K562 (cell line): ENCODE measurements at regions not wholly inside any gene's neighbourhood (a gene's known extent, or its start where the extent isn't known, plus 50 kb on each side); places are given as distances from the start of the nearest gene placed in this dataset.

Experiments
- ATAC-seq: fragments of 200-7000 bp; cut with Tn5 transposase; 3 replicates; pipeline ENCODE4 v1.9.1; 2020; ENCODE audit warnings: moderate library complexity
- BruUV-seq: library from RNA; stranded (reverse); fragments of 400-500 nt; replicated peaks from 2 replicates; lab custom pipeline; 2021; lab: Mats Ljungman, UMichigan
- CTCF ChIA-PET: fragments of 300-600 bp; formaldehyde crosslinking; extraction: SDS; loops from one replicate; lab custom pipeline; 2021; ENCODE audit warnings: low intra/inter-chr PET ratio; lab: Yijun Ruan, JAX
- POLR2A ChIA-PET: fragments of 300-600, 350-650 bp; sonication (Branson Sonifier 250); formaldehyde crosslinking; extraction: SDS; loops from one replicate; lab custom pipeline; 2021; ENCODE audit warnings: antibody characterized with exemption, inconsistent platforms; lab: Yijun Ruan, JAX
- DNase-seq, 4 experiments: peaks; one replicate each; pipeline versions ENCODE4 v3.0.0 to v3.0.0-alpha.2; 2011 to 2018; ENCODE audit warnings: low spot score in 3 of 4, mixed read lengths in 3 of 4; ENCODE audit errors: extremely low read depth in 1 of 4
- FAIRE-seq: peaks from 2 replicates; lab custom pipeline; 2011; peaks lifted over from hg19 to GRCh38; lab: Jason Lieb, UNC
- H2AFZ ChIP-seq: 2 replicates; pipeline ENCODE4 v1.6.0; 2011; ENCODE audit warnings: low read depth, low read length, control low read depth, inconsistent platforms
- H3K27ac ChIP-seq: fragments of 200-600 bp; 3 replicates; pipeline ENCODE4 v1.8.0; 2011; ENCODE audit warnings: low read depth, mild to moderate bottlenecking, control low read depth, inconsistent platforms, low read length, moderate library complexity, mixed read lengths; ENCODE audit errors: extremely low read depth
- H3K27me3 ChIP-seq, 2 experiments: fragments of 300-600 bp in 1 of 2; 2 replicates in 1 of 2; 3 replicates in 1 of 2; pipeline versions ENCODE4 v1.6.0 to v1.8.0; 2011; ENCODE audit warnings: inconsistent platforms in 2 of 2, low read length in 2 of 2, mild to moderate bottlenecking in 1 of 2, mixed read lengths in 1 of 2, moderate library complexity in 1 of 2; ENCODE audit not compliant: control insufficient read depth in 2 of 2, insufficient read depth in 2 of 2
- H3K36me3 ChIP-seq: fragments of 300-600 bp; 3 replicates; pipeline ENCODE4 v1.8.0; 2011; ENCODE audit warnings: mild to moderate bottlenecking, low read length, inconsistent platforms; ENCODE audit not compliant: control insufficient read depth, insufficient read depth
- H3K4me1 ChIP-seq, 2 experiments: fragments of 200-600 bp in 1 of 2; replicated peaks in 1 of 2; 2 replicates in 1 of 2; 3 replicates in 1 of 2; pipeline versions ENCODE4 v1.5.1 to v1.8.0; 2011; ENCODE audit warnings: inconsistent platforms in 2 of 2, low read length in 2 of 2, mild to moderate bottlenecking in 1 of 2, mixed read lengths in 1 of 2, moderate library complexity in 1 of 2; ENCODE audit not compliant: control insufficient read depth in 2 of 2, insufficient read depth in 2 of 2
- H3K4me2 ChIP-seq: 2 replicates; pipeline ENCODE4 v1.6.1; 2011; ENCODE audit warnings: low read length, control low read depth, inconsistent platforms, mixed read lengths; ENCODE audit not compliant: insufficient read depth
- H3K4me3 ChIP-seq: fragments of 200-600 bp; sonication (generic), shearing (Covaris generic); 2 replicates; pipeline ENCODE4 v1.5.1; 2016; ENCODE audit warnings: control low read depth, inconsistent platforms
- H3K79me2 ChIP-seq: fragments of 200-600 bp; 3 replicates; pipeline ENCODE4 v1.8.0; 2011; ENCODE audit warnings: low read length, inconsistent platforms; ENCODE audit not compliant: control insufficient read depth, insufficient read depth
- H3K9ac ChIP-seq, 2 experiments: 2 replicates each; pipeline versions ENCODE4 v1.6.0 to v1.6.1; 2011; ENCODE audit warnings: low read depth in 2 of 2, low read length in 2 of 2, control low read depth in 1 of 2, inconsistent platforms in 1 of 2, mild to moderate bottlenecking in 1 of 2, mixed read lengths in 1 of 2; ENCODE audit not compliant: insufficient read depth in 1 of 2
- H3K9me1 ChIP-seq: one replicate; pipeline ENCODE4 v1.6.0; 2011; ENCODE audit warnings: inconsistent platforms, mild to moderate bottlenecking, low read length, moderate library complexity; ENCODE audit not compliant: control insufficient read depth, insufficient read depth
- H3K9me3 ChIP-seq: replicated peaks from 2 replicates; pipeline ENCODE4 v1.5.1; 2011; ENCODE audit warnings: low read depth, low read length, inconsistent platforms; ENCODE audit not compliant: control insufficient read depth, insufficient read depth
- H4K20me1 ChIP-seq: replicated peaks from 2 replicates; pipeline ENCODE4 v1.6.1; 2011; ENCODE audit warnings: low read length, inconsistent platforms, mixed read lengths; ENCODE audit not compliant: control insufficient read depth, insufficient read depth
- GATAD2A ChIP-seq: fragments of 450-650 bp; IDR thresholded peaks from 2 replicates; pipeline ENCODE4 v1.6.1; 2017
- SNRNP70 ChIP-seq: fragments of 200-400 bp; formaldehyde crosslinking; optimal IDR thresholded peaks from 2 replicates; pipeline ENCODE3; 2017; ENCODE audit warnings: low read depth, low read length
- TRIM25 ChIP-seq: fragments of 450-650 bp; IDR thresholded peaks from 2 replicates; pipeline ENCODE4 v1.7.0; 2016; ENCODE audit warnings: borderline replicate concordance
- ZNF174 ChIP-seq: fragments of 250-450 bp; sonication (Bioruptor Pico); IDR thresholded peaks from 2 replicates; pipeline ENCODE4 v1.4.0; 2020; ENCODE audit warnings: mild to moderate bottlenecking
- ZNF551 ChIP-seq: fragments of 250-450 bp; sonication (Bioruptor Pico); IDR thresholded peaks from 2 replicates; pipeline ENCODE4 v1.5.0; 2021; ENCODE audit warnings: mild to moderate bottlenecking, moderate library complexity
- WGBS: fragments of 100-300 bp; shearing (Covaris generic); methylation state at CpG from one replicate; pipeline ENCODE4 v1.1.6; 2016; ENCODE audit warnings: low coverage, mixed read lengths; ENCODE audit not compliant: insufficient coverage; ENCODE audit errors: missing lambda C conversion rate; 5-methylcytosine and 5-hydroxymethylcytosine counted together
- in situ Hi-C: fragments of 300-500 bp; cut with MboI; formaldehyde crosslinking; loops from 4 replicates; pipeline ENCODE4 v1.15.0; 2018; ENCODE audit warnings: inconsistent platforms, mixed read lengths
- intact Hi-C: fragments of 100-400 bp; cut with micrococcal nuclease; formaldehyde crosslinking; loops from 2 replicates; pipeline ENCODE4 v1.14.2; 2022
- TF ChIP-seq, protein P1 (sequence below): IDR thresholded peaks from 2 replicates; pipeline ENCODE4 v1.6.1; 2016; ENCODE audit warnings: missing genetic modification characterization, missing compliant biosample characterization

DNA sequence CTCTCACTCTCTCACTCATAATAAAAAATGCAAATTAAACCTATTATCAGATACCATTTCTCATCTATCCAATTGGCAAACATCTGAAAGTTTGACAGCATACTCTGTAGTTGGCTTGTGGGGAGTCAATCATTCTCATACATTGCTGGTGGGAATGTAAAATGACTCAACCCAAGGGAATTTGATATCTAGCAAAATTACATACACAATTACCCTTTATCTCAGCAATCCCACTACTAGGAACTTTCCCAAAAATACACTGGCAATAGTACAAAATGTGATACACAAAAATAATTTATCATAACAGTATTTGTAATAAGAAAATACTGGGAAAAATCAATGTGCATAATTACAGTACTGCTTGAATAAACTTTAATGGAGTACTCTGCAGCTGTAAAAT is 731.3 kb downstream of the DTWD2 start (continued):
- no peak for TF ChIP-seq TRIM25
- TF ChIP-seq, all 486 proteins: peak for 0

DNA sequence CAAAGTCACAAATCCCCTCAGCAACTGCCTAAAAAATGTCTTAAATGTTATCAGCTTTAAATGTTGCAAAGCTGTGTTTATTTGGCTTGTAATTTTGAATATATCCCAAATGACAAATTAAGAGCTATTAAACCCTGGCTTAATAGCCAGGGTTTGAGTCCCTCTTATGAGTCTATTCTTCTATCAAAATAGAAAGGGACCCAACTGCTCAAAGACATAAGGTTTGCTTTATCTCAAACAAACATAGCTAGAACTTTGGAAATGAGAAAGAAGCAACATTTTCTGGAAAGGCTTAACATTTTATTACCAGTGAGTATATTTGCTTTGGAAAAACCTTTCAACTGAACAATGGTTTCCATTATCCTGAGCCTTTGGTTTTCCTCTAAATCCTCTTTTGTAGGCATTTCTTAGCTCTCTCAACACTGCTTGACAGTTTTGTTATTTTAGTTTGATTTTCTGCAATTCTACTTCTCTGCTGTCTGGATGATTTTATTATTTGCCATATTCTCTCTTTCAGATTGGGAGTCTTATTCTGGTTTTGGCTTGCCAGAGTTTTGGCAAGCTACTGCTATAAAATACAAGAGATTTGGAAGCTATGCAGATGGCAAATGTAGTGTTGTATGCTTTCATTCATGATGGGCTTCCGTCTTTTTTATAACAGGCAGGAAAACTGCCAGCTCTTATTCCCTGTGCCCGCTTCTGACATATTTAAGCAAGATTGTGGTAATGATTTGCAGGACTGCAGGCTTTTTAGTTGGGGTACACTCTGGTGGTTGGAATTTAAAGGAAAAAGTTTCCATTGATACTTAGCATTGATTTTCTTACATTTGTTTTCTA is 734.9 kb downstream of the DTWD2 start:
- WGBS = 0% methylated on average over 2 of the region's 2 CpGs
- H3K4me2 ChIP-seq = no peak overlapping the region
- FAIRE-seq (no peak), ATAC-seq (no peak), DNase-seq (no peak)
- POLR2A ChIA-PET = interaction anchor here (1.0 kb wide), 1 partner anchor 518 kb away, joined by 3 read pairs; no protein-coding TSS in a partner anchor
- H3K27me3 ChIP-seq = no peaks in the 10 kb centered on the region
- no peaks in the 10 kb centered on the region for H3K79me2 ChIP-seq
- TF ChIP-seq, protein P1, sequence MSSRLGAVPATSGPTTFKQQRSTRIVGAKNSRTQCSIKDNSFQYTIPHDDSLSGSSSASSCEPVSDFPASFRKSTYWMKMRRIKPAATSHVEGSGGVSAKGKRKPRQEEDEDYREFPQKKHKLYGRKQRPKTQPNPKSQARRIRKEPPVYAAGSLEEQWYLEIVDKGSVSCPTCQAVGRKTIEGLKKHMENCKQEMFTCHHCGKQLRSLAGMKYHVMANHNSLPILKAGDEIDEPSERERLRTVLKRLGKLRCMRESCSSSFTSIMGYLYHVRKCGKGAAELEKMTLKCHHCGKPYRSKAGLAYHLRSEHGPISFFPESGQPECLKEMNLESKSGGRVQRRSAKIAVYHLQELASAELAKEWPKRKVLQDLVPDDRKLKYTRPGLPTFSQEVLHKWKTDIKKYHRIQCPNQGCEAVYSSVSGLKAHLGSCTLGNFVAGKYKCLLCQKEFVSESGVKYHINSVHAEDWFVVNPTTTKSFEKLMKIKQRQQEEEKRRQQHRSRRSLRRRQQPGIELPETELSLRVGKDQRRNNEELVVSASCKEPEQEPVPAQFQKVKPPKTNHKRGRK = no peak
- TF ChIP-seq GATAD2A = no peak
- TF ChIP-seq SNRNP70 = no peak
- TF ChIP-seq ZNF551 (CRISPR knock-in tag) = no peak
- TF ChIP-seq ZNF174 = no peak
- no peaks in the 10 kb centered on the region for H3K36me3 ChIP-seq
- intact Hi-C loops = no loop called here
- no peaks in the 10 kb centered on the region; the same call in 1 of the 2 replicates for H3K9me3 ChIP-seq
- H3K4me1 ChIP-seq = no peaks in the 10 kb centered on the region
- in situ Hi-C loops = no loop called here
- no peaks in the 10 kb centered on the region for H4K20me1 ChIP-seq
- no peaks in the 10 kb centered on the region for H3K9me1 ChIP-seq
- CTCF ChIA-PET = no interaction called here
- H3K4me3 ChIP-seq = no peak overlapping the region
- H3K9ac ChIP-seq = no peak overlapping the region
- no peak overlapping the region for H3K27ac ChIP-seq
- no peak overlapping the region for H2AFZ ChIP-seq
- no TSS peak for BruUV-seq
